ENCODE measurements at regions not wholly inside any gene's neighbourhood (a gene's known extent, or its start where the extent isn't known, plus 50 kb on each side); places are given as distances from the start of the nearest gene placed in this dataset.

DNA sequence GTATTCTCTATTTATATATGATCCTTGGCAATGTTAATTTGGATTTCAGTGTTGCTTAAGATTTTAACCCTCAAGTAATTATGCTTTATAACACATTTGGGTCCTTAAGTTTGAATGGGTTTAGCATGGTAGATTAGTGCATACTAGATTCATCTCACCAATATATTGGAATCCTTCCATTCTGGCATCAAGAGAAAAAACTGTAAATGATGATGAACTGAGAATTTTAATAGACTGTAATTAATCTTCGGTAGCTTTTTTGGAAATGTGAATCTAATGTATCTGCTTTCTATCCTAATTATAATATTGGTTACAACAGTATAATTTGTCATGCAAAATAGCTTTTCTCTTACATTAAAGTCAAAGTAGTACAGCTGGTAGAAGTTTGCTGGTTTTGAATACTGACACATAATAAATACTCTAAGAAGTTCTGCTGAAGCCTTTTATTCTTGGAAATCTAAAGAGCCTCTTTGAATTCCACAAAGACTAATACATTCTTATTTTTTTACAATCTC is 279.8 kb downstream of the AMY1C start:
- H3K4me2 ChIP-seq (ENCODE audit: control insufficient read depth, insufficient read depth) = no peak overlapping the region
- H3K27me3 ChIP-seq (replicated peaks in 1 of 2; ENCODE audit: control insufficient read depth in 2 of 2, insufficient read depth in 2 of 2, low read length in 1 of 2) = no peaks in the 10 kb centered on the region
- in situ Hi-C loops (cut with MboI) (no loop called here), intact Hi-C loops (cut with micrococcal nuclease; ENCODE audit: unreplicated experiment) (no loop called here)
- no peak overlapping the region for H3K27ac ChIP-seq (ENCODE audit: control insufficient read depth, insufficient read depth)
- ChIA-PET CTCF (no interaction called here), RAD21 (ENCODE audit: unreplicated experiment) (no interaction called here), SMC1A (ENCODE audit: uncharacterized antibody, unreplicated experiment) (no interaction called here), POLR2A (no interaction called here)
- no peak overlapping the region for H2AFZ ChIP-seq (ENCODE audit: control insufficient read depth, low read depth, low read length)
- TF ChIP-seq MEF2B (IDR thresholded peaks at IDR 0.05; ENCODE audit: partially characterized antibody, poor library complexity, severe bottlenecking) = no peak
- TF ChIP-seq BCL11A (IDR thresholded peaks at IDR 0.05; ENCODE audit: low read depth, low read length) = no peak
- no peak overlapping the region for H3K9ac ChIP-seq (ENCODE audit: control insufficient read depth, insufficient read depth, low read length)
- DNase-seq (ENCODE audit: low read depth, low spot score) (no peak), FAIRE-seq (no peak), ATAC-seq (no peak)
- H4K20me1 ChIP-seq (ENCODE audit: control insufficient read depth, insufficient read depth) = no peaks in the 10 kb centered on the region
- no peaks in the 10 kb centered on the region for H3K79me2 ChIP-seq (ENCODE audit: control insufficient read depth, insufficient read depth, low read length)
- 59% methylated on average over 1 of the region's 1 CpG for WGBS (ENCODE audit: insufficient coverage, insufficient replicate concordance, low lambda C conversion rate, missing lambda C conversion rate)
- H3K4me3 ChIP-seq = no peak overlapping the region
- H3K4me1 ChIP-seq (ENCODE audit: control insufficient read depth, insufficient read depth, low read length) = no peaks in the 10 kb centered on the region
- no peaks in the 10 kb centered on the region for H3K36me3 ChIP-seq (ENCODE audit: control insufficient read depth in 2 of 2, insufficient read depth in 2 of 2, low read length in 1 of 2)
- no TSS peak for BruUV-seq (replicated peaks)
- H3K9me3 ChIP-seq (replicated peaks; ENCODE audit: control insufficient read depth, insufficient read depth, low read length) = no peaks in the 10 kb centered on the region

- WGBS (ENCODE audit: insufficient coverage, insufficient replicate concordance, low lambda C conversion rate, missing lambda C conversion rate) = 27% methylated on average over 8 of the region's 8 CpGs
- ChIA-PET SMC1A (ENCODE audit: uncharacterized antibody, unreplicated experiment) (interaction anchor here (0.9 kb wide), 1 partner anchor 15 kb away, joined by 3 read pairs; no protein-coding TSS in a partner anchor), CTCF (no interaction called here), POLR2A (no interaction called here), RAD21 (ENCODE audit: unreplicated experiment) (no interaction called here)
- no peaks in the 10 kb centered on the region for H3K36me3 ChIP-seq (ENCODE audit: control insufficient read depth in 2 of 2, insufficient read depth in 2 of 2, low read length in 1 of 2)
- H3K27ac ChIP-seq (ENCODE audit: control insufficient read depth, insufficient read depth) = no peak overlapping the region
- no peak overlapping the region for H3K4me2 ChIP-seq (ENCODE audit: control insufficient read depth, insufficient read depth)
- H3K9me3 ChIP-seq (replicated peaks; ENCODE audit: control insufficient read depth, insufficient read depth, low read length) = no peaks in the 10 kb centered on the region
- no peak overlapping the region for H3K9ac ChIP-seq (ENCODE audit: control insufficient read depth, insufficient read depth, low read length)
- H3K4me3 ChIP-seq = no peak overlapping the region
- no peaks in the 10 kb centered on the region for H3K79me2 ChIP-seq (ENCODE audit: control insufficient read depth, insufficient read depth, low read length)
- BruUV-seq (replicated peaks) = no TSS peak
- no peaks in the 10 kb centered on the region for H4K20me1 ChIP-seq (ENCODE audit: control insufficient read depth, insufficient read depth)
- no peaks in the 10 kb centered on the region for H3K27me3 ChIP-seq (replicated peaks in 1 of 2; ENCODE audit: control insufficient read depth in 2 of 2, insufficient read depth in 2 of 2, low read length in 1 of 2)
- DNase-seq (ENCODE audit: low read depth, low spot score) (no peak), FAIRE-seq (no peak), ATAC-seq (no peak; the same call in 2 of the 3 replicates)
- intact Hi-C loops (cut with micrococcal nuclease; ENCODE audit: unreplicated experiment) = no loop called here
- in situ Hi-C loops (cut with MboI) = no loop called here
- no peaks in the 10 kb centered on the region for H3K4me1 ChIP-seq (ENCODE audit: control insufficient read depth, insufficient read depth, low read length)
- no peak overlapping the region for H2AFZ ChIP-seq (ENCODE audit: control insufficient read depth, low read depth, low read length)
- TF ChIP-seq, protein P1, sequence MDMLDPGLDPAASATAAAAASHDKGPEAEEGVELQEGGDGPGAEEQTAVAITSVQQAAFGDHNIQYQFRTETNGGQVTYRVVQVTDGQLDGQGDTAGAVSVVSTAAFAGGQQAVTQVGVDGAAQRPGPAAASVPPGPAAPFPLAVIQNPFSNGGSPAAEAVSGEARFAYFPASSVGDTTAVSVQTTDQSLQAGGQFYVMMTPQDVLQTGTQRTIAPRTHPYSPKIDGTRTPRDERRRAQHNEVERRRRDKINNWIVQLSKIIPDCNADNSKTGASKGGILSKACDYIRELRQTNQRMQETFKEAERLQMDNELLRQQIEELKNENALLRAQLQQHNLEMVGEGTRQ (IDR thresholded peaks at IDR 0.05; ENCODE audit: borderline replicate concordance, low read depth, low read length) = no peak
- TF ChIP-seq EED (IDR thresholded peaks at IDR 0.05; ENCODE audit: low read depth) (no peak), FOXK2 (IDR thresholded peaks at IDR 0.05) (no peak), YBX1 (IDR thresholded peaks at IDR 0.05) (no peak), CHD2 (IDR thresholded peaks at IDR 0.05; ENCODE audit: borderline replicate concordance, low read depth, low read length) (no peak), SUPT20H (IDR thresholded peaks at IDR 0.05; ENCODE audit: borderline replicate concordance, control insufficient read depth, low read depth, low read length) (no peak), EZH2 (IDR thresholded peaks at IDR 0.05; ENCODE audit: borderline replicate concordance, control insufficient read depth, low read depth, low read length) (no peak), TCF3 (IDR thresholded peaks at IDR 0.05; ENCODE audit: borderline replicate concordance, insufficient read depth, low read depth, low read length) (no peak), WRNIP1 (IDR thresholded peaks at IDR 0.05; ENCODE audit: borderline replicate concordance, low read depth, low read length) (no peak), MTA3 (IDR thresholded peaks at IDR 0.05; ENCODE audit: borderline replicate concordance, low read length) (no peak), NR2F1 (conservative IDR thresholded peaks at IDR 0.05) (no peak), KLF5 (IDR thresholded peaks at IDR 0.05; ENCODE audit: partially characterized antibody) (no peak)
- TF ChIP-seq, protein P2, sequence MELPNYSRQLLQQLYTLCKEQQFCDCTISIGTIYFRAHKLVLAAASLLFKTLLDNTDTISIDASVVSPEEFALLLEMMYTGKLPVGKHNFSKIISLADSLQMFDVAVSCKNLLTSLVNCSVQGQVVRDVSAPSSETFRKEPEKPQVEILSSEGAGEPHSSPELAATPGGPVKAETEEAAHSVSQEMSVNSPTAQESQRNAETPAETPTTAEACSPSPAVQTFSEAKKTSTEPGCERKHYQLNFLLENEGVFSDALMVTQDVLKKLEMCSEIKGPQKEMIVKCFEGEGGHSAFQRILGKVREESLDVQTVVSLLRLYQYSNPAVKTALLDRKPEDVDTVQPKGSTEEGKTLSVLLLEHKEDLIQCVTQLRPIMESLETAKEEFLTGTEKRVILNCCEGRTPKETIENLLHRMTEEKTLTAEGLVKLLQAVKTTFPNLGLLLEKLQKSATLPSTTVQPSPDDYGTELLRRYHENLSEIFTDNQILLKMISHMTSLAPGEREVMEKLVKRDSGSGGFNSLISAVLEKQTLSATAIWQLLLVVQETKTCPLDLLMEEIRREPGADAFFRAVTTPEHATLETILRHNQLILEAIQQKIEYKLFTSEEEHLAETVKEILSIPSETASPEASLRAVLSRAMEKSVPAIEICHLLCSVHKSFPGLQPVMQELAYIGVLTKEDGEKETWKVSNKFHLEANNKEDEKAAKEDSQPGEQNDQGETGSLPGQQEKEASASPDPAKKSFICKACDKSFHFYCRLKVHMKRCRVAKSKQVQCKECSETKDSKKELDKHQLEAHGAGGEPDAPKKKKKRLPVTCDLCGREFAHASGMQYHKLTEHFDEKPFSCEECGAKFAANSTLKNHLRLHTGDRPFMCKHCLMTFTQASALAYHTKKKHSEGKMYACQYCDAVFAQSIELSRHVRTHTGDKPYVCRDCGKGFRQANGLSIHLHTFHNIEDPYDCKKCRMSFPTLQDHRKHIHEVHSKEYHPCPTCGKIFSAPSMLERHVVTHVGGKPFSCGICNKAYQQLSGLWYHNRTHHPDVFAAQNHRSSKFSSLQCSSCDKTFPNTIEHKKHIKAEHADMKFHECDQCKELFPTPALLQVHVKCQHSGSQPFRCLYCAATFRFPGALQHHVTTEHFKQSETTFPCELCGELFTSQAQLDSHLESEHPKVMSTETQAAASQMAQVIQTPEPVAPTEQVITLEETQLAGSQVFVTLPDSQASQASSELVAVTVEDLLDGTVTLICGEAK (IDR thresholded peaks at IDR 0.05; ENCODE audit: borderline replicate concordance) = no peak
Measured at GRCh38 chr1:104056786-104057185, 307.1 kb downstream of the AMY1C start.

All from GM12878 (cell line).